Panc1 (cell line): ENCODE measurements at regions not wholly inside any gene's neighbourhood (a gene's known extent, or its start where the extent isn't known, plus 50 kb on each side); places are given as distances from the start of the nearest gene placed in this dataset.
"Not testable (repeated sequence)": the region's sequence is repeated elsewhere in the genome, so short reads cannot be mapped to it uniquely, and the experiment has no call there.

Source experiments
- ATAC-seq: fragments of 200-7000 bp; cut with Tn5 transposase; 2 replicates; pipeline ENCODE4 v1.9.1; 2020; ENCODE audit warnings: mild to moderate bottlenecking, moderate library complexity
- BruUV-seq: library from RNA; stranded (reverse); fragments of 400-500 nt; replicated peaks from 2 replicates; lab custom pipeline; 2021; lab: Mats Ljungman, UMichigan
- CTCF ChIA-PET: fragments of 300-600 bp; sonication (Branson Sonifier 250); formaldehyde crosslinking; loops from one replicate; lab custom pipeline; 2022; ENCODE audit warnings: antibody characterized with exemption; lab: Charles Lee
- POLR2A ChIA-PET: fragments of 300-600 bp; sonication (Branson Sonifier 250); formaldehyde crosslinking; loops from one replicate; lab custom pipeline; 2022; ENCODE audit warnings: antibody characterized with exemption; lab: Charles Lee
- DNase-seq: peaks from one replicate; pipeline ENCODE4 v3.0.0-alpha.2; 2010; ENCODE audit warnings: low read depth, low spot score
- H3K27ac ChIP-seq: 2 replicates; pipeline ENCODE4 v1.5.1; 2011; ENCODE audit warnings: mild to moderate bottlenecking, low read length, inconsistent platforms
- H3K27me3 ChIP-seq: fragments of 200-500 bp; sonication (Bioruptor generic); 2 replicates; pipeline ENCODE4 v1.6.0; 2014; ENCODE audit warnings: low read length, inconsistent platforms; ENCODE audit not compliant: control insufficient read depth, insufficient read depth
- H3K36me3 ChIP-seq: fragments of 200-500 bp; sonication (Bioruptor generic); 2 replicates; pipeline ENCODE4 v1.5.1; 2014; ENCODE audit warnings: inconsistent platforms, mild to moderate bottlenecking, low read length, moderate library complexity; ENCODE audit not compliant: control insufficient read depth, insufficient read depth
- H3K4me1 ChIP-seq: 2 replicates; pipeline ENCODE4 v1.5.1; 2011; ENCODE audit warnings: inconsistent platforms, mild to moderate bottlenecking, low read length, moderate library complexity; ENCODE audit not compliant: control insufficient read depth, insufficient read depth
- H3K4me3 ChIP-seq, 2 experiments: 2 replicates each; pipeline ENCODE4 v1.5.1; 2011 to 2012; ENCODE audit warnings: low read depth in 2 of 2, low read length in 2 of 2, mild to moderate bottlenecking in 2 of 2, inconsistent platforms in 1 of 2, moderate library complexity in 1 of 2
- H3K9me3 ChIP-seq: fragments of 200-500 bp; sonication (Bioruptor generic); 2 replicates; pipeline ENCODE4 v1.5.1; 2014; ENCODE audit warnings: low read depth, mild to moderate bottlenecking, inconsistent platforms, low read length, moderate library complexity; ENCODE audit not compliant: control insufficient read depth, insufficient read depth
- CTCF ChIP-seq: fragments of 450-650 bp; IDR thresholded peaks from 2 replicates; pipeline ENCODE4 v1.5.1; 2017; ENCODE audit warnings: mild to moderate bottlenecking
- POLR2AphosphoS5 ChIP-seq: IDR thresholded peaks from 2 replicates; pipeline ENCODE4 v1.6.1; 2012; ENCODE audit warnings: mild to moderate bottlenecking, low read depth, low read length, moderate library complexity
- REST ChIP-seq, 2 experiments: IDR thresholded peaks; 2 replicates each; pipeline ENCODE4 v1.6.1; 2011 to 2012; ENCODE audit warnings: low read depth in 2 of 2, control low read depth in 1 of 2, low read length in 1 of 2, mild to moderate bottlenecking in 1 of 2, moderate library complexity in 1 of 2; ENCODE audit not compliant: insufficient read depth in 1 of 2
- SIN3A ChIP-seq: IDR thresholded peaks from 2 replicates; pipeline ENCODE4 v1.6.1; 2012; ENCODE audit warnings: low read depth, mild to moderate bottlenecking, low read length, moderate library complexity, borderline replicate concordance; ENCODE audit not compliant: insufficient read depth
- TCF7L2 ChIP-seq: IDR thresholded peaks from 2 replicates; pipeline ENCODE4 v1.6.1; 2011; ENCODE audit warnings: mild to moderate bottlenecking, low read depth, low read length, inconsistent platforms
- in situ Hi-C: cut with HindIII; loops from 2 replicates; pipeline ENCODE4 v1.10.0; 2016; ENCODE audit warnings: low sequenced_read_pairs, low pct_unique_long_range_greater_than_20kb
- intact Hi-C: fragments of 100-400 bp; cut with micrococcal nuclease; formaldehyde crosslinking; loops from one replicate; pipeline ENCODE4 v1.10.0; 2022; ENCODE audit not compliant: unreplicated experiment

DNA sequence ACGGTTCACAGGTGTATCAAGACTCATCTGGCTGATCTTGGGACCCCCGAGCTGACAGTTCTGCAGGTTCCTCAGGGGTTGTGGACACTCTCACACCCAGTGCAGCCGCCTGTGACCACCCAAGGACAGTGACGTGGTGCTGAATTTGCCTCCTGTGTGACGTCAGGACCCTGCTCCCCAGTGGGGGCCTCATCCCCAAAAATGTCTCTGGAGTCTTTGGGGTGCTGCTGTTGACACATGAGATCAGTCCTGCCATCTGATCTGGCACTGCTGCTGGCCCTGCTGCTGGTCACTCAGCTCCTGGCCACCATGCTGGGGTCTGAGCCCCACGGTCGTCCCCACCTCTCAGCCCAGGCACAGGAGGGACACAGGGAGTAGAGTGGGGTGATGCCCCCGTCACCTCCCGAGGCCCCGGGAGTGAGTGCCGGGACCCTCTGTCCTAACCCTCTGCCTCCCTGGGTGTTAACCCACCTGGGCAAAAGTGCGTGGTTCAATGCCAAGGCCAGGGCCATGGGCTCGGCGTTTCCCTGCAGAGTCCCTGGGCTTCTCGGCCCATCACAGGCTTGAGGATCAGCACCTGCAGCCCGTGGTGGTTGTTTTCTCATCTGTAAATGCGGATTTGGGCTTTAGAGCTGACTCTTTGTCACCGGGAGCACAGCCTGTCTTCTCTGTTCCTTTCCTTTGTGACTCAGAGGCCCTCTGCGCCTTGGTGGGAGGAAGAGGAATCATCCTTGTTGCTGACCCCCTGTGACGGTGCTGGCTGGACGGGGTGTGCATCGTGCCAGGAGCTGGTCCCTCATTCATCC, 366.0 kb upstream of the SFSWAP start:
- CTCF ChIA-PET, H3K4me3 ChIP-seq, H3K36me3 ChIP-seq, BruUV-seq, H3K27me3 ChIP-seq, H3K27ac ChIP-seq, in situ Hi-C loops, H3K4me1 ChIP-seq, H3K9me3 ChIP-seq, POLR2A ChIA-PET, intact Hi-C loops, DNase-seq: not testable (repeated sequence)
- ATAC-seq = 0 out of 2 replicates have a peak, but pooled peaks have one; percentile 26

DNA sequence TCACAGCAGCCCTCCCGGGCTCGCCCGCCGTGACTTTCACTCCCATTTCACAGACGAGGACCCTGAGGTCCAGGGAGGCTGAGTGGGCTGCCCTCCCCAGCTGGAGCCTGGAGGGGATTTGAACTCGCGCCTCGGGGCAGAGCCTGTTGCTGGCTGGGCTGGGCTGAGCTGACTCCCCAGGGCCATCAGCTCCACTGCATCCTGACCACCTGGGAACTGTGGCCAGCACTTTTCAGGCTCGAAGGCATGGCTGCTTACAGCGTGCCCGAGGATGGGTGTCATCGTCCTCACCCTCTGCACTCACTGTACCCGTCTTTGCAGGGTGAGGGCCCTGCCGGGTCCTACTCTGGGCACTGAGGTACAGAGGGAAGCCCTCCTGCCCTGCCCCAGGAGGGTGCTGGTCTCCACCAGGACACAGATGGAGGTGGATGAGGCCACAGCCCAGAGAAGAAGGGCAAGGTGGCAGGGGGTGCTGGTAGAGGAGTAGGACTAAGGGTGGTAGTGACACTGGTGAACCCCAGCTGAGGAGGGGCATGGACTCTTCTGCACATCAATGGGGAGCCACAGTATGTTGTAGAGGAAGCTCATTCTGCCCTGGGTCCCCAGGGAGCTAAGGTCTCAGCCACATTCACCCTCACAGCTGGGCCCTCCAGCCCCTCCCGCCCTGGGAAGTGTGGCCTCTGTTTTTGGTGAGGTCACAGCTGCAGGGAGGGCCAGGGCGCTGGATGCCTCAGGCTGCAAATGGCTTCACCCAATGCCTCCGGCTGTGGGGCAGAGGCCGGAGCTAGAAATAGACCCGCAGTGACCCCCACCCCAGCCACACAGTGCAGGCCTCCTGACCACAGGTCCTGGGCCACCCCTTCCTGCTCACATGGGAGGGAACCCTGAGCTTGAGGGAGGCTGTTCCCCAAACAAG, 365.1 kb upstream of the SFSWAP start:
- no TSS peak for BruUV-seq
- H3K36me3 ChIP-seq = no peaks in the 10 kb centered on the region
- in situ Hi-C loops = no loop called here
- intact Hi-C loops = no loop called here
- H3K4me1 ChIP-seq = no peaks in the 10 kb centered on the region
- no peak overlapping the region for H3K4me3 ChIP-seq
- no peak overlapping the region for H3K27ac ChIP-seq
- H3K27me3 ChIP-seq = peaks cover 2% of the 10 kb centered on the region; the same call in 1 of the 2 replicates
- POLR2A ChIA-PET = interaction anchor here (1.4 kb wide), 1 partner anchor 276 kb away, joined by 3 read pairs; no protein-coding TSS in a partner anchor
- ATAC-seq (peak; percentile 62; the same call in 1 of the 2 replicates), DNase-seq (no peak)
- no peaks in the 10 kb centered on the region for H3K9me3 ChIP-seq
- CTCF ChIA-PET = no interaction called here
- TF ChIP-seq TCF7L2 (no peak), CTCF (no peak), SIN3A (no peak), POLR2AphosphoS5 (no peak), REST (IDR thresholded peaks at IDR 0.05; ENCODE audit: insufficient read depth in 1 of 2, low read depth in 2 of 2, low read length in 1 of 2) (no peak)
